UCSD-AML1 (cell line): ENCODE measurements at regions not wholly inside any gene's neighbourhood (a gene's known extent, or its start where the extent isn't known, plus 50 kb on each side); places are given as distances from the start of the nearest gene placed in this dataset.
"Not testable (repeated sequence)": the region's sequence is repeated elsewhere in the genome, so short reads cannot be mapped to it uniquely, and the experiment has no call there.

Source experiments
- DNase-seq: peaks from one replicate; lab custom pipeline; 2025; ENCODE audit not compliant: unreplicated experiment; lab: John Stamatoyannopoulos, UW

GRCh38 chr10:25797888-25798429, 136.1 kb upstream of the MYO3A start:
- DNase-seq: no peak

- no peak for DNase-seq
Measured at GRCh38 chr10:25804505-25804904, 129.5 kb upstream of the MYO3A start.

GRCh38 chr10:25805986-25806385, 128.0 kb upstream of the MYO3A start:
- DNase-seq: no peak

- no peak for DNase-seq
Measured at GRCh38 chr10:25808372-25808771, 125.7 kb upstream of the MYO3A start.

- no peak for DNase-seq
Measured at GRCh38 chr10:25811052-25811685, 122.9 kb upstream of the MYO3A start.

- DNase-seq: no peak
Measured at GRCh38 chr10:25813511-25813910, 120.5 kb upstream of the MYO3A start.

- DNase-seq: no peak
Measured at GRCh38 chr10:25815236-25815635, 118.8 kb upstream of the MYO3A start.

GRCh38 chr10:25815999-25816768, 117.8 kb upstream of the MYO3A start:
- no peak for DNase-seq

- no peak for DNase-seq
Measured at GRCh38 chr10:25817200-25817599, 116.8 kb upstream of the MYO3A start.

GRCh38 chr10:25818751-25819150, 115.3 kb upstream of the MYO3A start:
- DNase-seq: no peak

GRCh38 chr10:25820472-25820871, 113.6 kb upstream of the MYO3A start:
- DNase-seq: no peak

GRCh38 chr10:25820874-25821273, 113.2 kb upstream of the MYO3A start:
- DNase-seq: no peak

- no peak for DNase-seq
Measured at GRCh38 chr10:25824050-25824449, 110.0 kb upstream of the MYO3A start.

GRCh38 chr10:25828475-25828874, 105.6 kb upstream of the MYO3A start:
- DNase-seq: no peak

GRCh38 chr10:25831080-25831479, 102.9 kb upstream of the MYO3A start:
- no peak for DNase-seq

- DNase-seq: no peak
Measured at GRCh38 chr10:25839683-25840082, 94.3 kb upstream of the MYO3A start.

- not testable (repeated sequence) for DNase-seq
Measured at GRCh38 chr10:25840875-25841274, 93.2 kb upstream of the MYO3A start.

- no peak for DNase-seq
Measured at GRCh38 chr10:25842146-25842545, 91.9 kb upstream of the MYO3A start.

GRCh38 chr10:25843551-25844170, 90.4 kb upstream of the MYO3A start:
- DNase-seq: no peak

GRCh38 chr10:25844716-25845115, 89.3 kb upstream of the MYO3A start:
- not testable (repeated sequence) for DNase-seq

- no peak for DNase-seq
Measured at GRCh38 chr10:25849268-25849667, 84.8 kb upstream of the MYO3A start.

- DNase-seq: no peak
Measured at GRCh38 chr10:25849988-25850387, 84.0 kb upstream of the MYO3A start.
